ENCODE measurements at regions not wholly inside any gene's neighbourhood (a gene's known extent, or its start where the extent isn't known, plus 50 kb on each side); places are given as distances from the start of the nearest gene placed in this dataset.

DNA sequence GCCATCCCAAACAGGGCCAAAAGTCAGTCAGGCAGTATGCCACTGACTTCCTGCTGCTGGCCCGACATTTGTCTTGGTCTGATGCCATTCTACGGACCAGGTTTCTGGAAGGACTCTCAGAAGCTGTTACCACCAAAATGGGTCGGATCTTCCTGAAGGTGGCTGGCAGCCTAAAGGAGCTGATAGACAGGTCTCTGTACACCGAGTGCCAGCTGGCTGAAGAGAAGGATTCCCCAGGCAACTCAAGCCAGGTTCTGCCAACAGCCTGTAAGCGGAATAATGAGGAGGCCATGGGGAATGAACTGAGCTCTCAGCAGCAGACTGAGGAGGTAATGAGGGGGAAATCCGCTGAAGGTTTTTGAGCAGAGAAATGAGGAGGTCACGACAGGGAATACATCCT, 95.7 kb downstream of the RTL9 start:
- Histone ChIP-seq H3K4me3 (no peak overlapping the region), H3K27me3 (peaks cover 0 to 23% of the 10 kb centered on the region in 2 donors), H3K9me3 (no peaks in the 10 kb centered on the region), H3K36me3 (no peaks in the 10 kb centered on the region), H3K4me1 (no peaks in the 10 kb centered on the region), H3K27ac (no peak overlapping the region)
- TF ChIP-seq, protein P1, sequence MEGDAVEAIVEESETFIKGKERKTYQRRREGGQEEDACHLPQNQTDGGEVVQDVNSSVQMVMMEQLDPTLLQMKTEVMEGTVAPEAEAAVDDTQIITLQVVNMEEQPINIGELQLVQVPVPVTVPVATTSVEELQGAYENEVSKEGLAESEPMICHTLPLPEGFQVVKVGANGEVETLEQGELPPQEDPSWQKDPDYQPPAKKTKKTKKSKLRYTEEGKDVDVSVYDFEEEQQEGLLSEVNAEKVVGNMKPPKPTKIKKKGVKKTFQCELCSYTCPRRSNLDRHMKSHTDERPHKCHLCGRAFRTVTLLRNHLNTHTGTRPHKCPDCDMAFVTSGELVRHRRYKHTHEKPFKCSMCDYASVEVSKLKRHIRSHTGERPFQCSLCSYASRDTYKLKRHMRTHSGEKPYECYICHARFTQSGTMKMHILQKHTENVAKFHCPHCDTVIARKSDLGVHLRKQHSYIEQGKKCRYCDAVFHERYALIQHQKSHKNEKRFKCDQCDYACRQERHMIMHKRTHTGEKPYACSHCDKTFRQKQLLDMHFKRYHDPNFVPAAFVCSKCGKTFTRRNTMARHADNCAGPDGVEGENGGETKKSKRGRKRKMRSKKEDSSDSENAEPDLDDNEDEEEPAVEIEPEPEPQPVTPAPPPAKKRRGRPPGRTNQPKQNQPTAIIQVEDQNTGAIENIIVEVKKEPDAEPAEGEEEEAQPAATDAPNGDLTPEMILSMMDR (IDR thresholded peaks at IDR 0.05) = no peak
- no peak for TF ChIP-seq POLR2A (IDR thresholded peaks at IDR 0.05)
- WGBS, 2 donors = 81 to 83% methylated on average over 7 of the region's 7 CpGs
- no peak for DNase-seq (ENCODE audit: low spot score in 2 of 2)

DNA sequence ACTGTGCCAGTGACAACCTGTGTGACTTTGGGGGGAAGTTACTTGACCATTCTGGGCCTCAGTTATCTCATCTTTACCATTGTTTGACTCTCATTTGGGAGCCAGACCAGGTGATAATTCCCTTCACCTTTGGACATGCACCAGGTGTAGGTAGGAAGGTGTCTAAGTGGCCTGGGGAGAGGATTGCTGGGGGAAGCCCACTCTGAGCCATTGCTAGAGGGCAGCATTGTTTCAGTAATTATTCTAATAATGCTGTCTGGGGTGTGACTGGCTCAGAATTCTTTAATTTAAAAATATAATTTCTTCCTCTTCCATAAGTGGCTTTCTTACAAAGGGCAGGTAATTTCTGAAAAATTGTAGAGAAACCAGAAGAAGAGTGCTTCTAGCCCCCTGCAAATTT, 104.3 kb downstream of the RTL9 start:
- Histone ChIP-seq H3K4me3 (no peak overlapping the region), H3K36me3 (no peaks in the 10 kb centered on the region), H3K27me3 (peaks cover 0 to 14% of the 10 kb centered on the region in 2 donors), H3K27ac (no peak overlapping the region), H3K9me3 (no peaks in the 10 kb centered on the region), H3K4me1 (no peaks in the 10 kb centered on the region)
- no peak for DNase-seq (ENCODE audit: low spot score in 2 of 2)
- no peak for TF ChIP-seq POLR2A (IDR thresholded peaks at IDR 0.05)
- no peak for TF ChIP-seq EP300 (IDR thresholded peaks at IDR 0.05)
- TF ChIP-seq, protein P1 (IDR thresholded peaks at IDR 0.05) = peak in 1 of 5 experiments; percentile 7

DNA sequence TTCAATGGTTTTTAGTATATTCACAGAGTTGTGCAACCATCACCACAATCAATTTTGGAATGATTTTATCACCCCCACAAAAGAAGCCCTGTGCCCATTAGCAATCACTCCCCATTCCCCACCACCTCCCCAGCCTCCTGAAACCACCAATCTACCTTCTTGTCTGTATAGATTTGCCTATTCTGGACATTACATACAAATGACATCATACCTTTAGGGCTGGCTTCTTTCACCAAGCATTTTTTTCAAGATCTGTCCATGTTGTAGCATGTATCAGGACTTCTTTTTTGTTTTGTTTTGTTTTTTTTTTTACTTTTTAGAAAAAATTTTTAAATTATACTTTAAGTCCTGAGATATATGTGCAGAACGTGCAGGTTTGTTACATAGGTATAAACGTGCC, 108.1 kb downstream of the RTL9 start:
- TF ChIP-seq EP300 (IDR thresholded peaks at IDR 0.05) (no peak), POLR2A (IDR thresholded peaks at IDR 0.05) (no peak)
- TF ChIP-seq, protein P1 (IDR thresholded peaks at IDR 0.05) = no peak
- no peak for DNase-seq (ENCODE audit: low spot score in 2 of 2)
- no peak overlapping the region for H3K4me3 ChIP-seq
- H3K27me3 ChIP-seq = no peaks in the 10 kb centered on the region
- no peaks in the 10 kb centered on the region for H3K36me3 ChIP-seq
- H3K9me3 ChIP-seq = no peaks in the 10 kb centered on the region
- H3K4me1 ChIP-seq = no peaks in the 10 kb centered on the region
- WGBS, 2 donors = 70 to 96% methylated on average over 2 of the region's 2 CpGs
- no peak overlapping the region for H3K27ac ChIP-seq

DNA sequence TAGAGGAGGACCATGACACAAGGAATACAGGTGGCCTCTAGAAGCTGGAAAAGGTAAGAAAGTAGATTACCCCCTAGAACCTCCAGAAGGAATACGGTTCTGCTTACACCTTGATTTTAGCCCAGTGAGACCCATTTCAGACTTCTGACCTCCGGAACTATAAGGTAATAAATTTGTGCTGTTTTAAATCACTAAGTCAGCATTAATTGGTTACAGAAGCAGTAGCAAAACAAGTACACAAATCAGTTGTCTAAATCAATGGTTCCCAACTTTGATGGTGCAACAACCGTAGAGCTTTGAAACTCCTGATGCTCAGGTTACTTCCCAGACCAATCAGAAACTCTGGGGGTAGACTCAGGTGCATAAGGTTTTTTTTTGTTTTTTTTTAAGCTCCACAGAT, 113.6 kb downstream of the RTL9 start:
- Histone ChIP-seq H3K4me1 (no peaks in the 10 kb centered on the region), H3K36me3 (no peaks in the 10 kb centered on the region), H3K27me3 (no peaks in the 10 kb centered on the region), H3K9me3 (no peaks in the 10 kb centered on the region), H3K4me3 (no peak overlapping the region), H3K27ac (no peak overlapping the region)
- TF ChIP-seq EP300 (IDR thresholded peaks at IDR 0.05) (no peak), POLR2A (IDR thresholded peaks at IDR 0.05) (no peak)
- TF ChIP-seq, protein P1 (IDR thresholded peaks at IDR 0.05) = no peak
- 87 to 96% methylated on average over 3 of the region's 3 CpGs for WGBS, 2 donors
- no peak for DNase-seq (ENCODE audit: low spot score in 2 of 2)

DNA sequence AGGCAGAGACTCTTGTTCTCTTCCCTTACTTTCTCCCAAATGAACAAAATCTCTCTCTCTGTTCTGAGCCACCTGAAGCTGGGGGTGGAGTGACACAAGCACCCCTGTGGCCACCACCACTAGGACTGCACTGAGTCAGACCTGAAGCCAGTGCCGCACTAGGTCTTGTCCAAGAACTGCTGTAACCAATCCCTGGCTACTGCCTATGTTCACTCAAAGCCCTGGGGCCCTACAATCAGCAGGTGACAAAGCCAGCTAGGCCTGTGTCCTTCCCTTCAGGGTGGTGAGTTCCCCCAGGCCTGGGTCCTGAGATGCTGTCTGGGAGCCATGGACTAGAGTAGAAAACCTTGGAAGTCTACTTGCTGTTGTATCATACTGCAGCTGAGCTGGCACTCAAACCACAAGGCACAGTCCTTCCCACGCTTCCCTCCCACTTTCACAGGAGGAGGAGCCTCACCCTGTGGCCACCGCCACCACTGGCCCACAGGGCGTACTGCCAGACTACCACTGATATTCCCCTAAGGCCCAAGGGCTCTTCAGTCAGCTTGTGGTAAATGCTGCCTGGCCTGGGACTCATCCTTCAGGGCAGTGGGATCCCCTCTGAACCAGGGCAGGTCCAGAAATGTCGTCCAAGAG, 119.1 kb downstream of the RTL9 start:
- TF ChIP-seq, protein P1 (IDR thresholded peaks at IDR 0.05) = no peak
- no peak for TF ChIP-seq POLR2A (IDR thresholded peaks at IDR 0.05)
- TF ChIP-seq EP300 (IDR thresholded peaks at IDR 0.05) = no peak
- no peaks in the 10 kb centered on the region for H3K9me3 ChIP-seq
- no peak overlapping the region for H3K27ac ChIP-seq
- no peaks in the 10 kb centered on the region for H3K4me1 ChIP-seq
- no peak for DNase-seq (ENCODE audit: low spot score in 2 of 2)
- no peak overlapping the region for H3K4me3 ChIP-seq
- WGBS, 2 donors = 74 to 84% methylated on average over 4 to 5 of the region's 5 CpGs
- H3K27me3 ChIP-seq = no peaks in the 10 kb centered on the region
- no peaks in the 10 kb centered on the region for H3K36me3 ChIP-seq
